Activated naive CD8-positive, alpha-beta T cell treated with anti-CD3 and anti-CD28 coated beads, Interleukin-2, amount 50 U/mL, for 24 hours (primary cell): ENCODE measurements at regions not wholly inside any gene's neighbourhood (a gene's known extent, or its start where the extent isn't known, plus 50 kb on each side); places are given as distances from the start of the nearest gene placed in this dataset.
"Not testable (repeated sequence)": the region's sequence is repeated elsewhere in the genome, so short reads cannot be mapped to it uniquely, and the experiment has no call there.

ENCODE experiments used
- ATAC-seq: fragments of 150-1000 bp; cut with Tn5 transposase; one replicate; pipeline ENCODE4 v1.10.0; 2021
- DNase-seq: peaks from one replicate; pipeline ENCODE4 v3.0.0; 2021
- H3K27ac Mint-ChIP-seq: one replicate; pipeline ENCODE4 v1.8.0; 2021; ENCODE audit warnings: mild to moderate bottlenecking, mixed read lengths
- H3K27me3 Mint-ChIP-seq: one replicate; pipeline ENCODE4 v1.8.0; 2021; ENCODE audit warnings: mixed read lengths
- H3K36me3 Mint-ChIP-seq: one replicate; pipeline ENCODE4 v1.8.0; 2021; ENCODE audit warnings: low read depth, mixed read lengths
- H3K4me1 Mint-ChIP-seq: one replicate; pipeline ENCODE4 v1.8.0; 2021; ENCODE audit warnings: mixed read lengths
- H3K4me3 Mint-ChIP-seq: one replicate; pipeline ENCODE4 v1.8.0; 2021; ENCODE audit warnings: mild to moderate bottlenecking, moderate library complexity, mixed read lengths
- H3K9me3 Mint-ChIP-seq: one replicate; pipeline ENCODE4 v1.8.0; 2021; ENCODE audit warnings: mixed read lengths

- Mint-ChIP-seq H3K27ac (no peak overlapping the region), H3K27me3 (no peaks in the 10 kb centered on the region), H3K4me1 (no peaks in the 10 kb centered on the region), H3K36me3 (no peaks in the 10 kb centered on the region), H3K4me3 (no peak overlapping the region), H3K9me3 (no peaks in the 10 kb centered on the region)
- DNase-seq = no peak
- ATAC-seq = no peak
These were observed 346.3 kb downstream of the VRK1 start for GRCh38 chr14:97143456-97143855.

- not testable (repeated sequence) for H3K36me3 Mint-ChIP-seq, H3K27ac Mint-ChIP-seq, ATAC-seq, DNase-seq, H3K27me3 Mint-ChIP-seq, H3K4me1 Mint-ChIP-seq, H3K4me3 Mint-ChIP-seq, H3K9me3 Mint-ChIP-seq
These were observed 350.8 kb downstream of the VRK1 start for GRCh38 chr14:97148021-97148420.

GRCh38 chr14:97149775-97150174 lies 352.6 kb downstream of the VRK1 start:
- no peak for DNase-seq
- no peaks in the 10 kb centered on the region for H3K9me3 Mint-ChIP-seq
- H3K27me3 Mint-ChIP-seq = peaks cover 8% of the 10 kb centered on the region
- H3K36me3 Mint-ChIP-seq = no peaks in the 10 kb centered on the region
- H3K4me1 Mint-ChIP-seq = no peaks in the 10 kb centered on the region
- no peak overlapping the region for H3K4me3 Mint-ChIP-seq
- no peak overlapping the region for H3K27ac Mint-ChIP-seq
- ATAC-seq = no peak

GRCh38 chr14:97153527-97153926 lies 356.3 kb downstream of the VRK1 start:
- DNase-seq (no peak), ATAC-seq (no peak)
- peaks cover 11% of the 10 kb centered on the region for H3K27me3 Mint-ChIP-seq
- H3K4me1 Mint-ChIP-seq = no peaks in the 10 kb centered on the region
- H3K27ac Mint-ChIP-seq = no peak overlapping the region
- no peaks in the 10 kb centered on the region for H3K36me3 Mint-ChIP-seq
- H3K4me3 Mint-ChIP-seq = no peak overlapping the region
- H3K9me3 Mint-ChIP-seq = peaks cover under 1% of the 10 kb centered on the region

- H3K36me3 Mint-ChIP-seq = no peaks in the 10 kb centered on the region
- H3K27ac Mint-ChIP-seq = no peak overlapping the region
- H3K4me3 Mint-ChIP-seq = no peak overlapping the region
- DNase-seq (no peak), ATAC-seq (no peak)
- H3K27me3 Mint-ChIP-seq = peaks cover 11% of the 10 kb centered on the region
- no peaks in the 10 kb centered on the region for H3K4me1 Mint-ChIP-seq
- peaks cover 13% of the 10 kb centered on the region for H3K9me3 Mint-ChIP-seq
These were observed 358.1 kb downstream of the VRK1 start for GRCh38 chr14:97155320-97155719.

- DNase-seq = no peak
- Mint-ChIP-seq H3K9me3 (peaks cover 15% of the 10 kb centered on the region), H3K4me3 (no peak overlapping the region), H3K4me1 (no peaks in the 10 kb centered on the region), H3K27ac (no peak overlapping the region), H3K27me3 (peaks cover 11% of the 10 kb centered on the region), H3K36me3 (no peaks in the 10 kb centered on the region)
- no peak for ATAC-seq
These were observed 358.6 kb downstream of the VRK1 start for GRCh38 chr14:97155814-97156213.

GRCh38 chr14:97156705-97157104 lies 359.5 kb downstream of the VRK1 start:
- no peak overlapping the region for H3K27ac Mint-ChIP-seq
- ATAC-seq (no peak), DNase-seq (no peak)
- no peaks in the 10 kb centered on the region for H3K36me3 Mint-ChIP-seq
- H3K4me1 Mint-ChIP-seq = no peaks in the 10 kb centered on the region
- no peak overlapping the region for H3K4me3 Mint-ChIP-seq
- peaks cover 11% of the 10 kb centered on the region for H3K27me3 Mint-ChIP-seq
- H3K9me3 Mint-ChIP-seq = peaks cover 15% of the 10 kb centered on the region

- peaks cover 9% of the 10 kb centered on the region for H3K27me3 Mint-ChIP-seq
- no peak overlapping the region for H3K4me3 Mint-ChIP-seq
- ATAC-seq = no peak
- no peaks in the 10 kb centered on the region for H3K36me3 Mint-ChIP-seq
- H3K9me3 Mint-ChIP-seq = peaks cover 15% of the 10 kb centered on the region
- H3K4me1 Mint-ChIP-seq = no peaks in the 10 kb centered on the region
- no peak overlapping the region for H3K27ac Mint-ChIP-seq
- DNase-seq = no peak
These were observed 360.9 kb downstream of the VRK1 start for GRCh38 chr14:97158102-97158501.

GRCh38 chr14:97159124-97159523 lies 361.9 kb downstream of the VRK1 start:
- DNase-seq (no peak), ATAC-seq (no peak)
- Mint-ChIP-seq H3K36me3 (no peaks in the 10 kb centered on the region), H3K9me3 (peaks cover 15% of the 10 kb centered on the region), H3K4me1 (no peaks in the 10 kb centered on the region), H3K27me3 (peaks cover 9% of the 10 kb centered on the region), H3K27ac (no peak overlapping the region), H3K4me3 (no peak overlapping the region)

GRCh38 chr14:97162621-97163020 lies 365.4 kb downstream of the VRK1 start:
- Mint-ChIP-seq H3K27ac (no peak overlapping the region), H3K9me3 (peaks cover 15% of the 10 kb centered on the region), H3K4me1 (no peaks in the 10 kb centered on the region), H3K27me3 (no peaks in the 10 kb centered on the region), H3K4me3 (no peak overlapping the region), H3K36me3 (no peaks in the 10 kb centered on the region)
- no peak for ATAC-seq
- no peak for DNase-seq

GRCh38 chr14:97164021-97164420 lies 366.8 kb downstream of the VRK1 start:
- Mint-ChIP-seq H3K4me3 (no peak overlapping the region), H3K9me3 (peaks cover 10% of the 10 kb centered on the region), H3K27ac (no peak overlapping the region), H3K36me3 (no peaks in the 10 kb centered on the region), H3K27me3 (no peaks in the 10 kb centered on the region), H3K4me1 (no peaks in the 10 kb centered on the region)
- ATAC-seq (no peak), DNase-seq (no peak)

GRCh38 chr14:97166497-97166896 lies 369.3 kb downstream of the VRK1 start:
- Mint-ChIP-seq H3K9me3 (no peaks in the 10 kb centered on the region), H3K4me1 (no peaks in the 10 kb centered on the region), H3K27me3 (no peaks in the 10 kb centered on the region), H3K36me3 (no peaks in the 10 kb centered on the region), H3K27ac (no peak overlapping the region), H3K4me3 (no peak overlapping the region)
- no peak for ATAC-seq
- no peak for DNase-seq

GRCh38 chr14:97167577-97167976 lies 370.4 kb downstream of the VRK1 start:
- DNase-seq, H3K4me1 Mint-ChIP-seq, H3K36me3 Mint-ChIP-seq, H3K27ac Mint-ChIP-seq, H3K27me3 Mint-ChIP-seq, H3K4me3 Mint-ChIP-seq, ATAC-seq, H3K9me3 Mint-ChIP-seq: not testable (repeated sequence)

GRCh38 chr14:97172644-97173043 lies 375.5 kb downstream of the VRK1 start:
- DNase-seq = no peak
- H3K27me3 Mint-ChIP-seq = no peaks in the 10 kb centered on the region
- no peak for ATAC-seq
- no peaks in the 10 kb centered on the region for H3K9me3 Mint-ChIP-seq
- no peak overlapping the region for H3K27ac Mint-ChIP-seq
- no peaks in the 10 kb centered on the region for H3K36me3 Mint-ChIP-seq
- no peak overlapping the region for H3K4me3 Mint-ChIP-seq
- peaks cover 6% of the 10 kb centered on the region for H3K4me1 Mint-ChIP-seq

- peaks cover 39% of the 10 kb centered on the region for H3K4me1 Mint-ChIP-seq
- H3K4me3 Mint-ChIP-seq = no peak overlapping the region
- no peak for ATAC-seq
- no peak for DNase-seq
- H3K9me3 Mint-ChIP-seq = peaks cover 14% of the 10 kb centered on the region
- H3K27me3 Mint-ChIP-seq = no peaks in the 10 kb centered on the region
- peaks cover 6% of the 10 kb centered on the region for H3K36me3 Mint-ChIP-seq
- no peak overlapping the region for H3K27ac Mint-ChIP-seq
These were observed 379.8 kb downstream of the VRK1 start for GRCh38 chr14:97177016-97177415.

- Mint-ChIP-seq H3K9me3 (peaks cover 14% of the 10 kb centered on the region), H3K4me3 (no peak overlapping the region), H3K27me3 (no peaks in the 10 kb centered on the region), H3K4me1 (peaks cover 39% of the 10 kb centered on the region), H3K27ac (no peak overlapping the region), H3K36me3 (peaks cover 6% of the 10 kb centered on the region)
- no peak for DNase-seq
- no peak for ATAC-seq
These were observed 380.5 kb downstream of the VRK1 start for GRCh38 chr14:97177635-97178034.
